GM23338 (cell line): ENCODE measurements at regions not wholly inside any gene's neighbourhood (a gene's known extent, or its start where the extent isn't known, plus 50 kb on each side); places are given as distances from the start of the nearest gene placed in this dataset.

Source experiments
- ATAC-seq: fragments of 200-7000 bp; cut with Tn5 transposase; 3 replicates; pipeline ENCODE4 v1.9.1; 2020
- DNase-seq: peaks from one replicate; pipeline ENCODE4 v3.0.0-alpha.2; 2015; ENCODE audit warnings: low spot score
- H2AFZ ChIP-seq: fragments of 200-600 bp; sonication (generic); 2 replicates; pipeline ENCODE4 v1.8.0; 2016; ENCODE audit warnings: antibody characterized with exemption, mild to moderate bottlenecking, moderate library complexity
- H3F3A ChIP-seq: fragments of 200-600 bp; sonication (generic); replicated peaks from 2 replicates; pipeline ENCODE4 v1.8.0; 2017; ENCODE audit warnings: antibody characterized with exemption, mixed run types, low read depth
- H3K27ac ChIP-seq: fragments of 200-600 bp; sonication (generic); 2 replicates; pipeline ENCODE4 v1.6.1; 2016; ENCODE audit warnings: low read depth
- H3K27me3 ChIP-seq: fragments of 200-600 bp; sonication (generic); 2 replicates; pipeline ENCODE4 v1.8.0; 2016; ENCODE audit warnings: mild to moderate bottlenecking, mixed run types, moderate library complexity; ENCODE audit not compliant: insufficient read depth
- H3K36me3 ChIP-seq: fragments of 200-600 bp; sonication (generic); 2 replicates; pipeline ENCODE4 v1.8.0; 2016; ENCODE audit warnings: mild to moderate bottlenecking; ENCODE audit not compliant: insufficient read depth
- H3K4me1 ChIP-seq: fragments of 200-600 bp; sonication (generic); 2 replicates; pipeline ENCODE4 v1.8.0; 2016; ENCODE audit warnings: mild to moderate bottlenecking, moderate library complexity; ENCODE audit not compliant: insufficient read depth
- H3K4me2 ChIP-seq: fragments of 200-600 bp; sonication (generic); 2 replicates; pipeline ENCODE4 v1.7.1; 2017; ENCODE audit warnings: mixed run types
- H3K4me3 ChIP-seq: fragments of 200-600 bp; sonication (generic); 2 replicates; pipeline ENCODE4 v1.6.1; 2016; ENCODE audit warnings: mixed run types
- H3K79me2 ChIP-seq: fragments of 200-600 bp; sonication (generic); replicated peaks from 2 replicates; pipeline ENCODE4 v1.8.0; 2017; ENCODE audit warnings: mild to moderate bottlenecking; ENCODE audit not compliant: insufficient read depth
- H3K9me2 ChIP-seq: fragments of 200-600 bp; sonication (generic); 2 replicates; pipeline ENCODE4 v1.8.0; 2017; ENCODE audit not compliant: insufficient read depth
- H4K20me1 ChIP-seq: fragments of 200-600 bp; sonication (generic); replicated peaks from 2 replicates; pipeline ENCODE4 v1.8.0; 2017; ENCODE audit warnings: mild to moderate bottlenecking; ENCODE audit not compliant: insufficient read depth
- H3K27ac Mint-ChIP-seq: 2 replicates; pipeline ENCODE4 v1.8.0; 2020; ENCODE audit warnings: inconsistent platforms, mild to moderate bottlenecking, moderate library complexity, mixed read lengths
- H3K27me3 Mint-ChIP-seq: 3 replicates; pipeline ENCODE4 v1.8.0; 2022; ENCODE audit warnings: low read depth, mild to moderate bottlenecking, moderate library complexity, mixed read lengths, inconsistent platforms; ENCODE audit not compliant: insufficient read depth, poor library complexity
- H3K36me3 Mint-ChIP-seq: 3 replicates; pipeline ENCODE4 v1.8.0; 2021; ENCODE audit warnings: low read depth, mild to moderate bottlenecking, inconsistent platforms, moderate library complexity, mixed read lengths
- H3K4me1 Mint-ChIP-seq: 3 replicates; pipeline ENCODE4 v1.8.0; 2020; ENCODE audit warnings: mild to moderate bottlenecking, inconsistent platforms, mixed read lengths
- H3K4me3 Mint-ChIP-seq: 3 replicates; pipeline ENCODE4 v1.8.0; 2021; ENCODE audit warnings: moderate library complexity, mild to moderate bottlenecking, inconsistent platforms, mixed read lengths
- H3K9me3 Mint-ChIP-seq: 3 replicates; pipeline ENCODE4 v1.8.0; 2020; ENCODE audit warnings: moderate library complexity, mild to moderate bottlenecking, inconsistent platforms, mixed read lengths
- CREB1 ChIP-seq: fragments of 250-450 bp; sonication (Bioruptor Pico); IDR thresholded peaks from 2 replicates; pipeline ENCODE4 v1.5.0; 2020; ENCODE audit warnings: low read depth, mild to moderate bottlenecking, moderate library complexity
- CTCF ChIP-seq, 2 experiments: fragments of 200-600 bp in 1 of 2; sonication (generic) in 1 of 2; conservative IDR thresholded peaks; 2 replicates each; pipeline versions ENCODE4 v1.5.1 to v1.6.1; 2016 to 2017; ENCODE audit warnings: antibody characterized with exemption in 2 of 2, low read depth in 2 of 2, mild to moderate bottlenecking in 2 of 2, moderate library complexity in 1 of 2
- ETS1 ChIP-seq: IDR thresholded peaks from 2 replicates; pipeline ENCODE4 v1.6.1; 2016; ENCODE audit warnings: antibody characterized with exemption
- EZH2 ChIP-seq: fragments of 200-600 bp; sonication (generic); IDR thresholded peaks from one replicate; pipeline ENCODE4 v1.8.0; 2017; ENCODE audit warnings: antibody characterized with exemption, mild to moderate bottlenecking, low read depth; ENCODE audit not compliant: unreplicated experiment
- EZH2phosphoT487 ChIP-seq: fragments of 200-600 bp; sonication (generic); IDR thresholded peaks from one replicate; pipeline ENCODE4 v1.8.1; 2018; ENCODE audit warnings: antibody characterized with exemption; ENCODE audit not compliant: unreplicated experiment
- JUNB ChIP-seq: IDR thresholded peaks from one replicate; pipeline ENCODE4 v1.6.1; 2016; ENCODE audit warnings: antibody characterized with exemption; ENCODE audit not compliant: unreplicated experiment
- NANOG ChIP-seq: IDR thresholded peaks from 2 replicates; pipeline ENCODE4 v1.6.1; 2016; ENCODE audit warnings: antibody characterized with exemption, borderline replicate concordance
- POLR2AphosphoS5 ChIP-seq: IDR thresholded peaks from 2 replicates; pipeline ENCODE4 v1.6.1; 2016; ENCODE audit warnings: antibody characterized with exemption, low read depth
- REST ChIP-seq: IDR thresholded peaks from one replicate; pipeline ENCODE4 v1.6.1; 2018; ENCODE audit warnings: antibody characterized with exemption; ENCODE audit not compliant: unreplicated experiment
- ZNF114 ChIP-seq: fragments of 250-450 bp; sonication (Bioruptor Pico); IDR thresholded peaks from 2 replicates; pipeline ENCODE4 v1.5.0; 2020; ENCODE audit warnings: mild to moderate bottlenecking, moderate library complexity
- TF ChIP-seq, protein P1 (sequence below): fragments of 250-450 bp; sonication (Bioruptor Pico); IDR thresholded peaks from 2 replicates; pipeline ENCODE4 v1.5.0; 2020; ENCODE audit warnings: mild to moderate bottlenecking, moderate library complexity

DNA sequence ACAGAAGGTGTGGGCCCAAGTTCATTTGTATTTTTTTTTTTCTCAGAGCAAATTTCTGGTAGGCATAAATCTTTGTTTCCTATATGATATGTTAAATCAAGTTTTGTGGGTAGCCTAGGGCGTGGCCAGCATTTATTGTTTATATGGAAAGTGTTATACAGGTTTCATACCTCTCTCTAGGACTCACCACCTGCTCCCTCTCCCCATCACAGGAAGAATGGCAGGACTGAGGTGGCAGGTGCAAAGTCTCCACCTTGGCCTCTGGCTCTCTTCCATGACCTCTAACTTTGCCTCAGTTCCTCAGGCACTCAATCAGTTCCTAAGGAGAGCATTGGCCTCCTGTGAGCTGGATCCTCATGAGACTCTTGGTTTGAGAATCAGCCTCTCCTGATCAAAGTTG, 172.3 kb upstream of the TSC22D1 start:
- Histone ChIP-seq H4K20me1 (no peaks in the 10 kb centered on the region), H2AFZ (no peak overlapping the region), H3F3A (no peaks in the 10 kb centered on the region), H3K36me3 (no peaks in the 10 kb centered on the region), H3K4me2 (no peak overlapping the region), H3K9me2 (0 out of 2 replicates have a peak, but pooled peaks cover 4% of the 10 kb centered on the region), H3K27ac (no peak overlapping the region), H3K79me2 (no peaks in the 10 kb centered on the region), H3K4me1 (no peaks in the 10 kb centered on the region), H3K27me3 (no peaks in the 10 kb centered on the region), H3K4me3 (no peak overlapping the region)
- Mint-ChIP-seq H3K4me1 (peaks cover 2% of the 10 kb centered on the region; the same call in 2 of the 3 replicates), H3K27me3 (no peaks in the 10 kb centered on the region), H3K27ac (no peak overlapping the region), H3K4me3 (no peak overlapping the region), H3K9me3 (peaks cover 6% of the 10 kb centered on the region), H3K36me3 (no peaks in the 10 kb centered on the region)
- ATAC-seq (no peak), DNase-seq (no peak)
- TF ChIP-seq, protein P1, sequence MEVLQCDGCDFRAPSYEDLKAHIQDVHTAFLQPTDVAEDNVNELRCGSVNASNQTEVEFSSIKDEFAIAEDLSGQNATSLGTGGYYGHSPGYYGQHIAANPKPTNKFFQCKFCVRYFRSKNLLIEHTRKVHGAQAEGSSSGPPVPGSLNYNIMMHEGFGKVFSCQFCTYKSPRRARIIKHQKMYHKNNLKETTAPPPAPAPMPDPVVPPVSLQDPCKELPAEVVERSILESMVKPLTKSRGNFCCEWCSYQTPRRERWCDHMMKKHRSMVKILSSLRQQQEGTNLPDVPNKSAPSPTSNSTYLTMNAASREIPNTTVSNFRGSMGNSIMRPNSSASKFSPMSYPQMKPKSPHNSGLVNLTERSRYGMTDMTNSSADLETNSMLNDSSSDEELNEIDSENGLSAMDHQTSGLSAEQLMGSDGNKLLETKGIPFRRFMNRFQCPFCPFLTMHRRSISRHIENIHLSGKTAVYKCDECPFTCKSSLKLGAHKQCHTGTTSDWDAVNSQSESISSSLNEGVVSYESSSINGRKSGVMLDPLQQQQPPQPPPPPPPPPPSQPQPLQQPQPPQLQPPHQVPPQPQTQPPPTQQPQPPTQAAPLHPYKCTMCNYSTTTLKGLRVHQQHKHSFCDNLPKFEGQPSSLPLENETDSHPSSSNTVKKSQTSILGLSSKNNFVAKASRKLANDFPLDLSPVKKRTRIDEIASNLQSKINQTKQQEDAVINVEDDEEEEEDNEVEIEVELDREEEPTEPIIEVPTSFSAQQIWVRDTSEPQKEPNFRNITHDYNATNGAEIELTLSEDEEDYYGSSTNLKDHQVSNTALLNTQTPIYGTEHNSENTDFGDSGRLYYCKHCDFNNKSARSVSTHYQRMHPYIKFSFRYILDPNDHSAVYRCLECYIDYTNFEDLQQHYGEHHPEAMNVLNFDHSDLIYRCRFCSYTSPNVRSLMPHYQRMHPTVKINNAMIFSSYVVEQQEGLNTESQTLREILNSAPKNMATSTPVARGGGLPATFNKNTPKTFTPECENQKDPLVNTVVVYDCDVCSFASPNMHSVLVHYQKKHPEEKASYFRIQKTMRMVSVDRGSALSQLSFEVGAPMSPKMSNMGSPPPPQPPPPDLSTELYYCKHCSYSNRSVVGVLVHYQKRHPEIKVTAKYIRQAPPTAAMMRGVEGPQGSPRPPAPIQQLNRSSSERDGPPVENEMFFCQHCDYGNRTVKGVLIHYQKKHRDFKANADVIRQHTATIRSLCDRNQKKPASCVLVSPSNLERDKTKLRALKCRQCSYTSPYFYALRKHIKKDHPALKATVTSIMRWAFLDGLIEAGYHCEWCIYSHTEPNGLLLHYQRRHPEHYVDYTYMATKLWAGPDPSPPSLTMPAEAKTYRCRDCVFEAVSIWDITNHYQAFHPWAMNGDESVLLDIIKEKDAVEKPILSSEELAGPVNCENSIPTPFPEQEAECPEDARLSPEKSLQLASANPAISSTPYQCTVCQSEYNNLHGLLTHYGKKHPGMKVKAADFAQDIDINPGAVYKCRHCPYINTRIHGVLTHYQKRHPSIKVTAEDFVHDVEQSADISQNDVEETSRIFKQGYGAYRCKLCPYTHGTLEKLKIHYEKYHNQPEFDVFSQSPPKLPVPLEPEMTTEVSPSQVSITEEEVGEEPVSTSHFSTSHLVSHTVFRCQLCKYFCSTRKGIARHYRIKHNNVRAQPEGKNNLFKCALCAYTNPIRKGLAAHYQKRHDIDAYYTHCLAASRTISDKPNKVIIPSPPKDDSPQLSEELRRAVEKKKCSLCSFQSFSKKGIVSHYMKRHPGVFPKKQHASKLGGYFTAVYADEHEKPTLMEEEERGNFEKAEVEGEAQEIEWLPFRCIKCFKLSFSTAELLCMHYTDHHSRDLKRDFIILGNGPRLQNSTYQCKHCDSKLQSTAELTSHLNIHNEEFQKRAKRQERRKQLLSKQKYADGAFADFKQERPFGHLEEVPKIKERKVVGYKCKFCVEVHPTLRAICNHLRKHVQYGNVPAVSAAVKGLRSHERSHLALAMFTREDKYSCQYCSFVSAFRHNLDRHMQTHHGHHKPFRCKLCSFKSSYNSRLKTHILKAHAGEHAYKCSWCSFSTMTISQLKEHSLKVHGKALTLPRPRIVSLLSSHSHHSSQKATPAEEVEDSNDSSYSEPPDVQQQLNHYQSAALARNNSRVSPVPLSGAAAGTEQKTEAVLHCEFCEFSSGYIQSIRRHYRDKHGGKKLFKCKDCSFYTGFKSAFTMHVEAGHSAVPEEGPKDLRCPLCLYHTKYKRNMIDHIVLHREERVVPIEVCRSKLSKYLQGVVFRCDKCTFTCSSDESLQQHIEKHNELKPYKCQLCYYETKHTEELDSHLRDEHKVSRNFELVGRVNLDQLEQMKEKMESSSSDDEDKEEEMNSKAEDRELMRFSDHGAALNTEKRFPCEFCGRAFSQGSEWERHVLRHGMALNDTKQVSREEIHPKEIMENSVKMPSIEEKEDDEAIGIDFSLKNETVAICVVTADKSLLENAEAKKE (CRISPR knock-in tag): no peak
- no peak for TF ChIP-seq POLR2AphosphoS5
- TF ChIP-seq JUNB: no peak
- TF ChIP-seq ZNF114 (CRISPR knock-in tag): no peak
- TF ChIP-seq CTCF (conservative IDR thresholded peaks at IDR 0.05; ENCODE audit: low read depth in 2 of 2): no peak
- no peak for TF ChIP-seq EZH2phosphoT487
- no peak for TF ChIP-seq CREB1
- no peak for TF ChIP-seq REST
- no peak for TF ChIP-seq EZH2
- TF ChIP-seq NANOG: no peak
- no peak for TF ChIP-seq ETS1
